Stimulated activated CD4-positive, alpha-beta T cell treated with anti-CD3 and anti-CD28 coated beads, Interleukin-12 subunit alpha, Interleukin-12 subunit beta, amount 100 ng/mL, for 48 hours (primary cell): ENCODE measurements at regions not wholly inside any gene's neighbourhood (a gene's known extent, or its start where the extent isn't known, plus 50 kb on each side); places are given as distances from the start of the nearest gene placed in this dataset.
A peak's percentile ranks its signal among the peaks of the same experiment; 100 is the strongest.

ENCODE experiments used
- DNase-seq, 3 donors: peaks; one replicate each; pipeline ENCODE4 v3.0.0-alpha.2; 2020; ENCODE audit warnings: low read depth in 2 of 3, low spot score in 1 of 3

DNA sequence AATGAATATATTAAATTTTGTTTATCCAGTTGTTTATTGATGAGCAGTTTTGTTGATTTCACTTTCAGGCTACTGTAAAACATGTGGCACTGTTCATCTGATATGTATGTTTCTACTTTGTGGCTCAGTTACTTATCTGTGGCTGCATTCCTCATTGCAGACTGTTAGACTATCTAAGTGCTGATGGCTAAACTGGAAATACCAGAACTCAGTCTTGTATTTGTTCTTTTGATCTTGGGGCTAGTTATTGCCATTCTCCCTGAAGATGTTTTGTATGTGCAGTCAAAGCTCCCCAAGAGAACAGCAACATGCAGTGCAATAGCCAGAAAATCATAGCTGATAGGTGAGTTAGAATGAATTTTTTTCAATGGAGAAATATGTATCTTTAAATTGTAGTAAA lies 162.2 kb downstream of the GADD45G start:
- DNase-seq = no peak

DNA sequence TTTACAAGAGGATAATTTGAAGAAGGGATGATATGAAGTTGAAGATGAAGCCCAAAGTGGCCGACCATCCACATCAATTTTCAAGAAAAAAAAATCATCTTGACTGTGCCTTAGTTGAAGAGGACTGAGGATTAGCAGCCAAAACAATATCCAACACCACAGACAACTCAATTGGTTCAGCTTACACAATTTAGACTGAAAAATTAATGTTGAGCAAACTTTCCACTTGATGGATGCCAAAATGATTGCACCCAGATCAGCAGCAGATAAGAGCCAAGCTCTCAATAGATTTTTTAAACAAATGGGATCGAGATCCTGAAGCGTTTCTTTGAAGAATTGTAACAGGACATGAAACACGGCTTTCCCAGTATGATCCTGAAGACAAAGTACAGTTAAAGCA lies 163.2 kb downstream of the GADD45G start:
- no peak for DNase-seq

DNA sequence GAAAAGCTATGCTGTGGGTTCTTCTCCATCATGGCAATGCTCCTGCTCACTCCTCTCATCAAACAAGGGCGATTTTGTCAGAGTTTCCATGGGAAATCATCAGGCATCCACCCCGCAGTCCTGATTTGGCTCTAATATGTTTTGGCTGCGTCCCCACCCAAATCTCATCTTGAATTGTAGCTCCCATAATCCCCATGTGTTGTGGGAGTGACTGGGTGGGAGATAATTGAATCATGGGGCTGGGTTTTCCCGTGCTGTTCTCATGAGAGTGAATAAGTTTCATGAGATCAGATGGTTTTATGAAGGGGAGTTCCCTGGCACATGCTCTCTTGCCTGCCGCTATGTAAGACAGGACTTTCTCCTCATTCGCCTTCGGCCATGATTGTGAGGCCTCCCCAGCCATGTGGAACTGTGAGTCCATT lies 163.8 kb downstream of the GADD45G start:
- no peak for DNase-seq

DNA sequence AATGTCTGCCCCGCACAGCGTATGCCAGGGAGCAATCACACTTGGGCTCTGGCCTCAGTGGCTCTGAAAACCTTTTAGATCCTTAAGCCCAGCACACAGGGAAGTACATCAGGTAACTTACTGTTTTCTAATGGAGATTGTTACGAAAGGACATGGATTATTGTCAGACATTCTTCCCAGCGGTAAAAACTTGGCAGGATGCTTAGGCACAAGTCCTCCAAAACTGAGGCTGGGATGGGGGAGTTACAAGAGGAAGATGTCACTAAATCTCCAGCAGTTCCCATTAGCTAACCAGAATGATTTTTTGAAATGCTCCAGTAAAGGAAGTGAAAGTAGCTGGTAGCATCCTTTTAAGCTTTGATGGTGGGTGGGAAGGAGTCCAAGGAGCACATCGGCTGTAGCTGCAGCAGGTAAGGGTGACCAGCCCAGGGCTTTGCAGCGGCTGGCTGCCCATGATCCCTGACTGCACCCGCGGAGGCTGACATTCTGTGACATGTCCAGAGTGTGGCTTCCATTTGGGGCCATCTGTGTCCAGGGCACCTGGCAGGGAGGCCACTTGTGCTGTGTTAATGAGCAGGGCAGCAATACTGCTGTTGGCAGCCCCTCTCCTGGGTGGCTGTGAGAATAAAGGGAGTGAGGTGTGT lies 165.8 kb downstream of the GADD45G start:
- no peak for DNase-seq

DNA sequence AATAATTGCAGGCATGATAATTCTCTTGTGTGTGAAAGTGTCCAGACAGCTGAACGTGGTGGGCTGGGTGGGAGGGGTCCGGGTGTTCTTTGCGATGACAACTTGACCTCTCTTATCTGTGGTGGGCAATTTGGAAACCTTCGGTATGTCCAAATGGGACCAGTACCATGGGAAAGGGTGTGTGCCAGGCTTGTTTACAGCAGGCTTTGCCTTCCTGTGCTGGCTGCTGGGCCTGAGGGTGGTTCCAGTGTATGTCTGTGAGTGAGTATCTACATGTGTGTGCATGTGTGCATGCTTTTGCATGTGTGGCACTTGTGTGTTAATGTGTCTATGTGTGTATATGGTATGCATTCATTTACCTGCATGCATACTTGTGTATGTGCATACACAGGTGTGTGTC lies 166.4 kb downstream of the GADD45G start:
- DNase-seq = no peak

DNA sequence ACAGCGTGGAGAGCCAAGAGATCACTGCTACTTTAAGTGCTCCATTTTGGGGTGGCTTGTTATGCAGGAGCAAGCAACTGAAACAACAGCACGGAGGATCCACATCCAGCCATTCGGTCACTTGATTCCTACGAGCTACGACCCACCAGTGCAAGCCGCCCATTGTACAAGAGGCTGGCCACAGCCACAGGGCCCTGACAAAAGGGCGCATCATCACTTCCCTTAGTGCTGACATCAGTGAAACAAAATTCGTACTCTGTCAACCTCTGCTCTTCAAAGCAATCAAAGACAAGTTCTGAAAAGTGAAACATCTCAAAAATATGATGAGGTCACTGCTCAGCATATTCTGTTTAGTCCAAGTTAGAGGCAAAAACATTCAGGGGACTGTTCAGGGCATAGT lies 168.4 kb downstream of the GADD45G start:
- DNase-seq = no peak

DNA sequence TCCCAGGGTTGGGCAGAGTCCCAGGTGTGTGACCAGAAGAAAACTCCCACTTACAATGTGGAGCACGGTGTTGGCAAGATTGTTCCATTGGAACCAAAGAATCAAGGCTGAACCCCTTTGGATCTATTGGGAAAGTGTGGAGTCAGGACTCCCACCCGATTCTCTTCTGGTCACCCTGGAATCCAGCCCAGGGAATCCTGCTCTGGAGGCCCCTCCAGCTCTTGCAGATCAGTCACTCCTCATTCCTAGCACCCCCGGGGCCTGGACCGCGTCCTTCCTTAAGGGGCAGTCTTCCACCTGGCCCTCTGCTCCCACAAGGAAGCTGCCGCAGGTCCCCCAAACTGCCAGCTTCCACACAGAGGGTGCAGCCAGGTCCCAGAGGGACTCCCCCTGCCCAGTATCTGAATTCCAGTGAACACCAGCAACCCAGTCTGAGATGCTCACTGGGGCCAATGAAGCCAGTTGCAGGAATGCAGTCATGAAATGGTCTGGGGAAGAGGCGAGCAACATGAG lies 170.1 kb downstream of the GADD45G start:
- DNase-seq = no peak

DNA sequence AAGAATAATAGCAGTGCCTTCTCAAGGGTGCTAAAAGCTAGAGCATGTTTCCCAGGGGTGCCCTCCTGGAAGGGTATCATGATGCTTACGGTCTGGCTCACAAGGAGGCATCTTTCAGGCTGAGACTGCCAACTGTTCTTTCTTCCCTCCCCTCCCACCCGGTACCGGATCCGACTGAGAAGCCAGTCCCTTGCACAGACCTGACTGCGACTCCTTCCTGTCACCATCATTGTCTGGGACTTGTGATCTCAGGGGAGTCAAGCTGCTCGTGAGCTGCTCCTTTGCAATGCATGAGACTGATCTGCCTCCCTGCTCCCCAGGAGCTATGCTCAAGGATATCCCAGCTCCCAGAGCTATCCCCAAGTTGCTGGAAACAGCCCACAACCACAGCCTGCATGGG lies 170.8 kb downstream of the GADD45G start:
- no peak for DNase-seq

DNA sequence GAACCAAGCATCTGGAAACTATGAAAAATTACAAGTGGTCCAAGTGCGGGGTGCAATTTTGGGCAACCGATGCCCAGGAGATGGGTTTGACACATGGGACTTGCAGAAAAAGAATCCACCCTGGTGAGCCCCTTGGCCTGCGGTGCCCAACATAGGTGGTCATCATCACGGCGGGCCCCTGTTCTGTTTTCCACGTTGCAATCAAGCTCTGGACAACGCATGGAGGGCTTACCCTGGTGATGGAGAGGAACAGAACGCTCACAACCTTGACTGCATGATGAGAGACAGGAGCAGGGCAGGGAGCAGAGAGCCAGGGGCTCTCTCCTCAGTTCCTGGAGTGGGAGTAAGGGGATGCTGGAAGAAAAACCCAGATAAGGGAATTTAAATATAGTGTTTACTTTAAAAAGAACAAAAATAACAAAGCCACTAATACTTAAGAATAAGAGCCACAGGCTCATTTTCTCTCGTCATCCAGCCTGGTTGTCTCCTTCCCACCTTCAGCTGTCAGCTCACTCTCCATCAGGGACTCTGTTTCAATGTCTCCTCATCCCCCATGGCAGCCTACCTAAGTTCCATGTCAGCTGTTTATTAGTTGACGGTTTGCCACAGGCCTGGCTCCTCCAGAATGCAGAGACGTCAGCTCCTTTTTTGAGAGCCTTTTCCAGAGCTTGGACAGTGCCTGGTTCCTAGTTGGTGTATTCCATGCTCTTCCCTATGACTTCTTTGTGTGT lies 172.1 kb downstream of the GADD45G start:
- no peak for DNase-seq

DNA sequence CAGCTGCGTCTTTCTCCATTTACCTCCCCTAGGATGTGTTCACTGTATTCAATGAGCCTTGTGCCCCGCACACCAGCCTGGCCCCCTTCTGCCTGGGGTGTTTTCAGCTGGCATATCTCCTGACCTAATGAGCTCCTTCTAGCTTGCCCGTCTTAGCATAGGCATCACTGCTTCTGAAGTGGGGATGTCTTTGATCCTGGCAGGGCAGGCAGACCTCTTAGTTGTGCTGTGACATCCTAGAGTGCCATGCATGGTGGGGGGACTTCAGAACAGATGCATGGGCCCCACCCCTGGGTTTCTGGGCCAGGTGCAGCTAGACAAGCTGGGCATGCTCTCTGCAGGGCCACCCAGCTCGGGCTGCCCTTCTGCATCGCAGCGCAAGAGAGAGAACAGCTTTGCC lies 172.7 kb downstream of the GADD45G start:
- no peak for DNase-seq

DNA sequence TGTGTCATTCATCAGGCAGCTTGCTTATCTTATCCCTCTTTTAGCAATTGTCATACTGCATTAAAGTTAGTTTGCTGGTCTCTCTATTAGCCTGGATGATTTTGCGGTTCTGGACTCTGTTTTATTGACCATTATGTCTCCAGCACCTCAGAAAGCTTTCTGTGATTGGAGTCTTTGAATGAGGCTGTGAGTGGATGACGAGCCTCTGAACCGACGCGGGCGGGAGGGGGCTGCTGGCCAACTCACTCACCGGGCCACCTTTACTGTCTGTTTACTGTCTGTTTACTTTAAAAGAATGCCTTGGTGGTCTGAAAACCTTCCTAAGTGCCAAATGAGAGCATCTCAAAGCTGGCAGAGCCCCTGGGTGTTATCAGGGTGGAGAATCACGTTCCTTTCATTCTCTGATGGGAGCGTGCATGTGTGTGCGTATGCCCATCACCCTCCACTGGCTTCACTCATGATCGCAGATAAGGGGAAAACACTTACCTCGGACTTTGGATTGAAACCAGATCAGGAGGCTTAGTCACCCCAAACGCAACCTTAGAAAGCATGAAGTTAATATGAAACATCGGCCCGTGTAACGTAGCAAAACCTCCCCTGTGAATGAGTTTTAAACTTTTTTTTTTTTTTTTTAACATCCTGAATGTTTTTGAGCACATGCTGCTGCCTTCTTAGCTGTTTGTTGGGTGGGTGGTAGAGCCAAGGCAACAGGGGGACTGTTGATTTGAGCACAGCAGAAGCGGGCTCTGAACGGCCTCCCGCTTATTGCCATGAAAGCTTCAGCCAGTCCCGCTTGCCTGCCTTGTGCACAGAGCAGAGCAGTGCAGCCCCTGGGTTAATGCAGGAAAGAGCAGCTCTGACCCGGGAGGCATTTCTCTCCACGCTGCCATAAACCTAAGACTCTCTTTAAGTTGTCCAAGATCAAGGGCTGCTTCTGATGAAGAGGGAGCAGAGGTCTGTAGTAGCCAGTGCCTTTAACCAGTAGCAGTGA lies 173.6 kb downstream of the GADD45G start:
- DNase-seq = no peak

DNA sequence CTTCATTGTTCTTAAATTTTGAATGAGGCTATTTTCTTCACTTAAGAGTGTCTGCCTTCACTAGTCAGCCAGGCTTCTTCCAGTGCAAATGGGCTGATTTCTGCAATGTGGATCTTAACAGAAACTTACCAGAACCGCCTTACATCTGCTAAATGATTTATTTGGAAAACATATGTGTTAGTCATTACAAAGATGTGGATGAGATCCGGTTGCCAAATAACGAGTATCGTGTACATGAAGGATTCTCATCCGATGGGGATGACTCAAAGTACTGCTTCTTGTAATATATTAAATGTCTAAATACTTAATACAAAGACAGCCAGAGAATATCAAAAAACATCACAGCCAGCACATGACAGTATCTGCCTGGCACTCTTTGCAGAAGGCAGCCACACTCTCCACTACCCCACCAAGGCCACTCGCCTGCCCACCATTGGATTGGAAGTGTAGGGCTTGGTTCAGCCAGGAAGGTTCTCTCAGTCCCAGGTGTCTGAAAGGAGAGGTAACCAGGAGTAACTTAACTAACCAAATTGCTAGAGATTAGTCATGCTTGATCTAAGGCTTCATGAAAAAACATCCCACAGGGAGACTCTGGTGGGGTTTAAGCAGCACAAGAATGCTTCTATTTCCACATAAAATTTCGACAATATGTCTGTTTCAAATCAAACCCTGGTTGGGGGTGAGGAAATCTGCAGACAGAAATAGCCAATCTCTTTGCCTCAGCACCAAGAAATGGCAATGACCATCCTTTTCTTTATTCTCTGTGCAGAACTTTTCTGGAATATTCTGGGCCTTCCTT lies 174.8 kb downstream of the GADD45G start:
- DNase-seq = no peak

DNA sequence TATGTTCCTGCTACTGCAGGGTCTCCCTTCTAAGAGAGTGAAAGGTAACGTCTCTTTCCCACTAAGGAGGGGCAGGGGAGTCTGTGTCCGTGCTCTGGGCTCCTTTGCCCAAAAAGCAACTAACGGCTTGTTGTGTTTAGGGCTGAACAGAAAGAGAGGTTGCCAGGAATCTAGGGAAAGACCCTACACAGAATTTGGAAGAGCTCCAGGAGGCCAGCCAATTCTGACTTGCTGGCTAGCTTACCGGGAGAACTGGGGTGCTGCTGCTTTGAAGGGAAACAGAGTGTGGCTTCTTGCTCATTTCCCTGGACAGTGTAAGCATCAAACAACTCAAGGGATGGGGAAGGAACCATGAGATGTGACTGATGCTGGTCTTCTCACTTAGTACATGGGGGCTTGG lies 176.1 kb downstream of the GADD45G start:
- DNase-seq = no peak

DNA sequence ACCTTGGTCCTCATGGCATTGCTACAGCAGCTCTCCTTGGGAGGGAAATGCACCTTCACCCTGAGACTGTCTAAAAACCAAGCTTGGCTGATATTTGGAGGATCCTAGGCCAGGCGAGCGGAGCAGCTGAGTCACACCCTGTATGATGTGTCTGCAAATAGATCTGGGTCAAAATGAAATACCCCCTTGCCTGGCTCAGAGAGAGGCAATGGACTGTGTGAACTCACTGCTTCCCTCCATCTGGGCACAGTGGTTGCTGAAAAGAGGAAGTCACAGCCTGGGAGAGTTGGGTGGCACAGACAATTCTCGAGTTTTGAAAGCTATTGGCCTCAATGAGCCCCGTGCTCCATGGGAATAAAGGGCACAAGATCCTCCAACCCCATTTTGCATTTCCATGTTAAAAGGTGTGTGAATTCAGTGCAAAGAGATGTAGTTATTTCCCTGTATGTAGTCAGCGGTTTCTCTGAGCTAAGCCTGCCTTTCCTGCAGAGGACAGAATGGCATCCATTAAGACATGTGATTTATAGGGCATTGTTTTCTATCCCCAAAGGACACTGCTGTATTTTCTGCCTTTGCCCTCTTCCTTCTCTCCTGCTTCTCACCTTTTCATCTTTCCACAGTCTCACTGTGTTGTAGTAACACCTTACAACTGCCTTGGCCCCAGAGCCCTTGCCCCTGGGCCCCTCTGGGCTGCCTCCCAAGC lies 177.2 kb downstream of the GADD45G start:
- DNase-seq = peak in 1 of 3 donors; percentile 9

DNA sequence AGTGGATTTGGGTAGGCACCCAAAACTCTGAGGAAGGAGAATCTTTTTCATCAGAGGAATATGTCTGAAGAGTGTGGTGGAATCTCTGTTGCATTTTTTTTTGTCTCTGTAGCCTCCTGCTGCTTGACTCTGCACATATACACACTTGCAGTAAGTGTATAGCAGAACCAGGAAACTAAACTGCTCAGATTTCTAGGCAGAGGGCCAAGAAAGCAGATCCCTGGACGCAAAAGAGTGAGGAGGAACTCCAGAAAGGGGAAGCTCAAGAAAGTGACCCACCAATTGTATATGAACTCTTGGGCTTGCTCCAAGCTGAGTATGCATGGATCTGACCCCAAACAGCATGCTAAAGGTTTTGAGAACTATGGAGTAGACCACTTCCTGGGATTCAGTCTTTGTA lies 181.8 kb downstream of the GADD45G start:
- no peak for DNase-seq

DNA sequence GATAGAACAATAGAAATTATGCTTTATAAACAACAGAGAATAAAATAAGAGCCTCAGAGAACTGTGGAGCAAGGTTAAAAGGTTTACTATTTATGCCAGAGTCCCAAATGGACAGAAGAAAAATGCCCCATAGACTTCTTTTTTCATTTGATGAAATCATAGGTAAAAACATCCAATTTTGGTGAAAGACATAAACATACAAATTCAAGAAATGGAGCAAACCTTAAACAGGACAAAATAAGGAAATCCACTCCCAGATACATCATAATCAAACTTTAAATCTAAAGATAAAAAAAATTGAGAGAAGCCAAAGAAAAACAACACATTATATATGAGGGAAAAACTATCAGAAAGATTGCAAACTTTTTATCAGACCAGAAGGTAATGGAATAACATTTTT lies 182.8 kb downstream of the GADD45G start:
- no peak for DNase-seq

DNA sequence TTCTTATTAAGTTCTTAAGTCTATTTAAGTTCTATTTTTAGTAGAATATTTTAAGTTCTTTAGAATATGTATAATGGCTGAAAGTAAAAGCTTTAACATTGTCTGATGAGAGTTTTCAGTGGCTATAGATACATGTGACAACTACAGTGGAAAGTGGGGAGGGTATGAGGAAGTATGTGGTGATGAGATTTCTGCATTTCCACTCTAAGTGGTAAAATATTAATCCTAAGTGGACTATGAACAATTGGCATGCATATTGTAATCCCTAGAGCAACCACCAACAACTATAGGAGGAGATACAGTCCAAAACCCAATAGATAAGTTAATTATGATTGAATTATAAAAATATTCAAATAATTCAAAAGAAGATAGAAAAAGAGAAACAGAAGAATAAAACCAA lies 183.6 kb downstream of the GADD45G start:
- DNase-seq = no peak

DNA sequence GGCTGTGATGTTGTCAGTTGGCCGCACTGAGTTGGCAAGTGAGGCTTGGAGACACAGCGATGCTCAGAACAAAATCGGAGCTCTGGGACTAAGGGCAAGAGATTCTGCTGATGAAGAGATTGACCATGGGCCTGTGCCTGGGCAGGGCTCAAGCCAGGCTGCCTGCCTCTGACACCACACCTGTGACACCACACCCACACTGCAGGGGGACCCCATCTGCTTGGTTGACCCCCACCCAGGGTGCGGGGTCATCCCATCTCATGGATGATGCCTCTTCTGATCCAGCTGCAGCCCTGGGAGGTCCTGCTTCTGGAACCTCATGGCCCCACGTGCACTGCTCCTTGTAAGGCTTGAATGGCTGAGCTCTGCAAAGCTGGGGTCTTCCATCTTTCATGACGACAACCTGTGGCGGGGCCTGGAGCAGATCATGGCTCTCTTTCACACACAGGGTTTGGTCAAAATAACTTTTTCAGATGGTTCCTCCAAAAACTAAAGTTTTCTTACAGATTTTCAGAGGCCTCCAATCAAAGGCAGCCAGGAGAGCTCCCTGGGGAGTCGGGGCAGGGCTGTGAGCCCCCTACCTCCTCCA lies 185.2 kb downstream of the GADD45G start:
- no peak for DNase-seq

DNA sequence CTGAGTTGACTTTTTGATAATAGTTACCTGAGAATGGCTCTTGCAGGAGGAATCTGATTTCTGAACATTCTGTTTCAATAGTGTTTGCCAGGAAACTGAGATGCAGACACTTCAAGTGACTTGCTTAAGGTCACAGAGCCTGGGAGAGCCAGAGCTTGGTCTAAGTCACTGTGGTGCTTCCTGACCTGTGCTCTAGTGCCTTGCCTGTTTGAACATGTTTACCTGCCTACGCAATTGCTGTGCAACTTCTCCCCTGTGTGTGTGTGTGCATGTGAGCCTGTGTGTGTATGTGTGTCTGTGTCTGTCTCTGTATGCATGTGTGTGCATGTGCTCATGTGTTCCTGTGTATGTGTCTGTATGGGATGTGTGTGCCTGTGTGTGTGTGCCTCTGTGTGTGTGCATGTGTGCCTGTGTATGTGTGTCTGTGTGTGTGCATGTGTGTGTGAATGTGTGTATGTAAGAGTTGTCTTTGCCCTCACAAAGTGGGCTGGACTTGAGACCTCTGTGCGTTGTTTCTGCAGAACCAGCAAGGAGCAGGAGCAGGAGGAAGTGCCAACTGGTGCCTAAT lies 185.8 kb downstream of the GADD45G start:
- DNase-seq = no peak
